Skeletal muscle satellite cell (primary cell): ENCODE measurements at regions not wholly inside any gene's neighbourhood (a gene's known extent, or its start where the extent isn't known, plus 50 kb on each side); places are given as distances from the start of the nearest gene placed in this dataset.

Experiments used
- H3K27me3 ChIP-seq: 2 replicates; pipeline ENCODE4 v1.7.0; 2013; ENCODE audit warnings: low read length; ENCODE audit not compliant: control insufficient read depth, insufficient read depth
- H3K36me3 ChIP-seq: 2 replicates; pipeline ENCODE4 v1.7.0; 2013; ENCODE audit warnings: mild to moderate bottlenecking, control low read depth, low read length; ENCODE audit not compliant: insufficient read depth
- H3K4me1 ChIP-seq: 2 replicates; pipeline ENCODE4 v1.7.0; 2013; ENCODE audit warnings: low read length; ENCODE audit not compliant: control insufficient read depth, insufficient read depth
- H3K4me2 ChIP-seq: 2 replicates; pipeline ENCODE4 v1.7.0; 2013; ENCODE audit warnings: mild to moderate bottlenecking, low read length
- H3K4me3 ChIP-seq: 2 replicates; pipeline ENCODE4 v1.7.0; 2013; ENCODE audit warnings: low read length
- H3K9ac ChIP-seq: 2 replicates; pipeline ENCODE4 v1.7.0; 2013; ENCODE audit warnings: mild to moderate bottlenecking, low read depth, low read length, moderate library complexity
- H3K9me3 ChIP-seq: replicated peaks from 2 replicates; pipeline ENCODE4 v1.7.0; 2013; ENCODE audit warnings: mild to moderate bottlenecking, control low read depth, low read length

DNA sequence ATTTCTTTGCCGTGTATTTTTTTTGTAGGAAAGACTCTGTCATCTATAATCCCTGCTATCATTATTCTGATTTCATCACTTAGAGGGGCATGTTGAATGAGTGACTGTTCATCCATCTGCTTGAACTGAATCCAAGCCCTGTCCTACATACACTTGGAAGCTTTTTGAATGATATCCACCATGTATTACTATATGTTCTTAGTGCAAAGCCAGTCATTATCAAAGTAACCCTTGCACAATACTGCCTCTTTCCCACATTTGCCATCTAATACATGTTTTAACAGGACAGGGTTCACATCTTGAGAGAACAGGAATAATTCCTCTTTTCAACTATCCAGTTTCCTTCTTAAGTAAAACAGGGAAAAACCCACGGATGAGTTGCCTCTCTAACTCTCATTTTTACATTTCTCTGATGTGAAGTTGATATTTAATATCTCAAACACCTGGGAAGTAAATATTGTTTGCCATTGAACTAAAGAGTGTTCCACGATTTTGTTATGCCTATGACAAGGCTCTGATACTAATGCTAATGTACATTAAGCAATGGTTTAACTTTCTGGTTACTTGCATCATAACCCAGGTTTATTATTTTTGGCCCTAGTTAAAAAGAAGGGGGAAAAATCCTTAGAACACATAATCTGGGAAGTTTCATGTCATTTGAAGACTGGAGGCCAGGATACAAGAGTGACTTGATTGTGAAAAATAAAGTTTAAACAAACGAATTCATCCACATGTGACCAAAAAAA lies 103.7 kb upstream of the TARS1 start:
- Histone ChIP-seq H3K9ac (peak overlapping the region; percentile 9), H3K4me2 (no peak overlapping the region), H3K4me3 (no peak overlapping the region), H3K4me1 (peaks cover 14% of the 10 kb centered on the region), H3K27me3 (no peaks in the 10 kb centered on the region), H3K9me3 (no peaks in the 10 kb centered on the region), H3K36me3 (no peaks in the 10 kb centered on the region)

DNA sequence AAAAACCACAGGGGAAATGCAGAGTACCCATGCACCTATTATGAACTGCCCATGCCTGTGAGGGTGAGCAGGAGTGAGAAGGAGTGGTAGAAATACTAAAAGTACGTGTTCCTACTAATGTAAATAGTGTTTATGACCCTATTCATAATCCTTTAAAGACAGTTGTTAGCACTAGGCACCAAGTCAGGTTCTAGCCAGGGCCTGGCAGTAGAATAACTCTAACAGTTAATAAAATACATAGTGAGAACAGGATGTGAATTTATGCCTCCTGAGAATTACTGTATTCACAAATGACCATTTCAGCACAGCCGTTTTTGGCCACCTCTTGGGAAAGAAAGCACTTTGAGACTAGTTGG lies 103.2 kb upstream of the TARS1 start:
- Histone ChIP-seq H3K9me3 (no peaks in the 10 kb centered on the region), H3K9ac (no peak overlapping the region)

GRCh38 chr5:33338336-33339110 lies 102.2 kb upstream of the TARS1 start:
- Histone ChIP-seq H3K4me3 (no peak overlapping the region), H3K9me3 (no peaks in the 10 kb centered on the region), H3K4me1 (peaks cover 17% of the 10 kb centered on the region), H3K4me2 (no peak overlapping the region), H3K9ac (no peak overlapping the region), H3K36me3 (no peaks in the 10 kb centered on the region), H3K27me3 (no peaks in the 10 kb centered on the region)

More for the DNA sequence above, 103.2 kb upstream of the TARS1 start:
- Histone ChIP-seq H3K36me3 (no peaks in the 10 kb centered on the region), H3K4me2 (no peak overlapping the region), H3K4me3 (no peak overlapping the region), H3K4me1 (peaks cover 14% of the 10 kb centered on the region), H3K27me3 (no peaks in the 10 kb centered on the region)

GRCh38 chr5:33339413-33339812 lies 101.4 kb upstream of the TARS1 start:
- H3K4me2 ChIP-seq, result no peak overlapping the region
- H3K27me3 ChIP-seq, result no peaks in the 10 kb centered on the region

DNA sequence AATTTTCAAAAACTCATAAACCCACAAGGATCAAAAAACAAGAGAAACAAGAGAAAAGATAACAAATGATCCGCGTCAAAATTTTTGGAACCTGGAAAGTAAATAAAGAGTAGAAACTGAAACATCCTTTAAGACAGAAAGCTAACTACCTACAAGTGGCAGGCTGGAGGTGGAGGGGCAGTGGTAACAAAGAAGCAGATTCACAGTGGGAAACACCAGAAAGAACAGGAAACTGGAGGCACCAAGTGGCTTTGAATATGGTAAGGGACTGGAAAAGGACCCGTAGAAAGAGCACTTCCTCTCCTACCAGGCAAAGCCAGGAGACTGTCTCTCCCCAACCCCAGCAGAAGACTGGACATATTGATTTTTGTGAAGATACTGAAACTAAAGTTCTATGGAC lies 100.6 kb upstream of the TARS1 start:
- Histone ChIP-seq H3K27me3 (no peaks in the 10 kb centered on the region), H3K4me3 (no peak overlapping the region), H3K4me1 (peaks cover 29% of the 10 kb centered on the region)

More at GRCh38 chr5:33339413-33339812, 101.4 kb upstream of the TARS1 start:
- H3K36me3 ChIP-seq, result no peaks in the 10 kb centered on the region
- H3K4me3 ChIP-seq, result no peak overlapping the region
- H3K9me3 ChIP-seq, result no peaks in the 10 kb centered on the region
- H3K9ac ChIP-seq, result no peak overlapping the region
- peaks cover 25% of the 10 kb centered on the region for H3K4me1 ChIP-seq

GRCh38 chr5:33341351-33341750 lies 99.4 kb upstream of the TARS1 start:
- Histone ChIP-seq H3K36me3 (no peaks in the 10 kb centered on the region), H3K27me3 (no peaks in the 10 kb centered on the region), H3K9ac (no peak overlapping the region), H3K4me1 (peaks cover 29% of the 10 kb centered on the region), H3K4me3 (no peak overlapping the region), H3K9me3 (no peaks in the 10 kb centered on the region), H3K4me2 (no peak overlapping the region)

More for the DNA sequence above, 100.6 kb upstream of the TARS1 start:
- H3K36me3 ChIP-seq, result no peaks in the 10 kb centered on the region
- H3K4me2 ChIP-seq, result no peak overlapping the region
- H3K9me3 ChIP-seq, result no peaks in the 10 kb centered on the region
- H3K9ac ChIP-seq, result no peak overlapping the region

- Histone ChIP-seq H3K4me3 (no peak overlapping the region), H3K27me3 (no peaks in the 10 kb centered on the region), H3K36me3 (no peaks in the 10 kb centered on the region), H3K9ac (peak overlapping the region; percentile 69), H3K9me3 (no peaks in the 10 kb centered on the region), H3K4me2 (peak overlapping the region; percentile 66), H3K4me1 (peaks cover 14% of the 10 kb centered on the region)
Measured at GRCh38 chr5:33343676-33344327, 97.0 kb upstream of the TARS1 start.

DNA sequence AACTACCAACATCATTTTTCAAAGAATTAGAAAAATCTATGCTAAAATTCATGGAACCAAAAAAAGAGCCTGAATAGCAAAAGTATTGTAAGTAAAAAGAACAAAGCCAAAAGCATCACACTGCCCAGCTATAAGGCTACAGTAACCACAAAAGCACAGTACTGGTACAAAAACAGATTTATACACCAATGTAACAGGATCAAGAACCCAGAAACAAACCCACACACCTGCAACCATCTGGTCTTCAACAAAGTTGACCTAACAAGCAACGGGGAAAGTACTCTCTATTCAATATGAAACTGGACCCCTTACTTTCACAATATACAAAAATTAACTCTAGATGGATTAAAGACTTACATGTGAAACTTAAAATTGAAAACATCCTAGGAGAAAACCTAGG lies 94.2 kb upstream of the TARS1 start:
- H3K4me1 ChIP-seq, result peaks cover 14% of the 10 kb centered on the region
- H3K4me3 ChIP-seq, result no peak overlapping the region
- no peaks in the 10 kb centered on the region for H3K36me3 ChIP-seq
- H3K9me3 ChIP-seq, result no peaks in the 10 kb centered on the region
- H3K9ac ChIP-seq, result no peak overlapping the region
- no peak overlapping the region for H3K4me2 ChIP-seq
- H3K27me3 ChIP-seq, result no peaks in the 10 kb centered on the region

- Histone ChIP-seq H3K9ac (no peak overlapping the region), H3K4me3 (no peak overlapping the region), H3K9me3 (no peaks in the 10 kb centered on the region), H3K36me3 (no peaks in the 10 kb centered on the region), H3K4me1 (no peaks in the 10 kb centered on the region), H3K27me3 (no peaks in the 10 kb centered on the region), H3K4me2 (no peak overlapping the region)
Measured at GRCh38 chr5:33361781-33362180, 79.0 kb upstream of the TARS1 start.

DNA sequence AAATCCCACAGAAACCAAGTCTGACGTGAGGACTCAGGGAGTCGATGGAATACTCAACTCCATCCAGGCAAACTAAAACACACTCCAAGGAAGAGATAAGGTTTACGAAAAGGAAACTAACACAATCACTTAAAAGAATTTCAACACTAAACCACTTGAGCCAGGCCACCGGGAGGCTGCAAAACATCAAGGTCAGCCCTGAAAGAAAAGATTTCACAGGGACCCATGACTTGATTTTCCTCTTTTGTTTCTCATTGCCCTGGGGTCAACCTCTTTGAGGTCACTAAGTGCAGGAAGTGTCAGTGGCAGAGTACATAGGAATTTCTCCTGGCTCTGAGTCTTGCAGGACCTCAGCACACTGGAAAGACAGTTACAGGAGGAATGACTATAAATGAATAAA lies 77.8 kb upstream of the TARS1 start:
- Histone ChIP-seq H3K36me3 (no peaks in the 10 kb centered on the region), H3K4me3 (no peak overlapping the region), H3K9ac (no peak overlapping the region)

DNA sequence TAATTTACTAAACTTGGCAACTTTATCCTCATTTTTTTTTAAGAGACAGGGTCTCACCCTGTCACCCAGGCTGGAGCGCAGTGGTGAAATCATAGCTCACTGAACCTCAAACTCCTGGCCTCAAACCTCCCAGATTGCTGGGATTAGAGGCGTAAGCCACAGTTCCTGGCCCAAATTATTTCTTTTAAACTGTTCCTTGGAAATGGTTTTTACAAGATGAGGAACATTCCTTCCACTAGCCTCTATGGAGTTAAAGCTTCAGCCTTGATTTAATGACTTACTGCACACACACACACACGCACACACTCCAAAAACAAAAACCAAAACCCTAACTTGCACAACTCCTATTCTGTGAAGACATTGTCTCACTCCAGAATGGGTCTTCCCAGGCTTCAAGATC lies 77.2 kb upstream of the TARS1 start:
- H3K27me3 ChIP-seq, result no peaks in the 10 kb centered on the region
- H3K9me3 ChIP-seq, result no peaks in the 10 kb centered on the region
- H3K36me3 ChIP-seq, result no peaks in the 10 kb centered on the region
- H3K9ac ChIP-seq, result no peak overlapping the region
- H3K4me1 ChIP-seq, result no peaks in the 10 kb centered on the region
- H3K4me2 ChIP-seq, result no peak overlapping the region
- no peak overlapping the region for H3K4me3 ChIP-seq

More for the DNA sequence above, 77.8 kb upstream of the TARS1 start:
- Histone ChIP-seq H3K4me1 (no peaks in the 10 kb centered on the region), H3K4me2 (no peak overlapping the region), H3K9me3 (no peaks in the 10 kb centered on the region), H3K27me3 (no peaks in the 10 kb centered on the region)
